Left lobe of liver (tissue), 2 donors: ENCODE measurements at regions not wholly inside any gene's neighbourhood (a gene's known extent, or its start where the extent isn't known, plus 50 kb on each side); places are given as distances from the start of the nearest gene placed in this dataset.
"Not testable (repeated sequence)": the region's sequence is repeated elsewhere in the genome, so short reads cannot be mapped to it uniquely, and the experiment has no call there.

Experiments used
- ATAC-seq: fragments of 200-7000 bp; cut with Tn5 transposase; one replicate; pipeline ENCODE4 v1.9.1; 2020; ENCODE audit warnings: mild to moderate bottlenecking, moderate library complexity
- DNase-seq: peaks from one replicate; pipeline ENCODE4 v3.0.0-alpha.2; 2020; ENCODE audit warnings: low spot score
- donor health status: DM: no; HTN: no; CAD: no; lungs with moderate emphysema.
- donor health status: DM: no; HTN: yes; CAD: no.

GRCh38 chr4:79850626-79851025 lies 222.4 kb downstream of the ANTXR2 start:
- ATAC-seq (no peak), DNase-seq (no peak)

GRCh38 chr4:79848329-79848728 lies 224.7 kb downstream of the ANTXR2 start:
- DNase-seq (no peak), ATAC-seq (no peak)

- DNase-seq (no peak), ATAC-seq (no peak)
Measured at GRCh38 chr4:79847411-79847810, 225.6 kb downstream of the ANTXR2 start.

- no peak for DNase-seq
- no peak for ATAC-seq
Measured at GRCh38 chr4:79842162-79842561, 230.9 kb downstream of the ANTXR2 start.

GRCh38 chr4:79833857-79834256 lies 239.2 kb downstream of the ANTXR2 start:
- DNase-seq: no peak
- no peak for ATAC-seq

GRCh38 chr4:79831701-79832514 lies 241.1 kb downstream of the ANTXR2 start:
- DNase-seq: no peak
- no peak for ATAC-seq

- DNase-seq: no peak
- no peak for ATAC-seq
Measured at GRCh38 chr4:79831119-79831528, 241.9 kb downstream of the ANTXR2 start.

GRCh38 chr4:79827283-79827682 lies 245.7 kb downstream of the ANTXR2 start:
- DNase-seq (no peak), ATAC-seq (no peak)

GRCh38 chr4:79823148-79823763 lies 249.8 kb downstream of the ANTXR2 start:
- ATAC-seq: no peak
- no peak for DNase-seq

- DNase-seq (no peak), ATAC-seq (no peak)
Measured at GRCh38 chr4:79820427-79820826, 252.6 kb downstream of the ANTXR2 start.

GRCh38 chr4:79807933-79808332 lies 265.1 kb downstream of the ANTXR2 start:
- ATAC-seq: not testable (repeated sequence)

GRCh38 chr4:79798047-79798446 lies 275.0 kb downstream of the ANTXR2 start:
- DNase-seq (no peak), ATAC-seq (no peak)

More at GRCh38 chr4:79807933-79808332, 265.1 kb downstream of the ANTXR2 start:
- not testable (repeated sequence) for DNase-seq

GRCh38 chr4:79796948-79797347 lies 276.1 kb downstream of the ANTXR2 start:
- DNase-seq: no peak

GRCh38 chr4:79788884-79789283 lies 284.1 kb downstream of the ANTXR2 start:
- DNase-seq: no peak
- no peak for ATAC-seq

More at GRCh38 chr4:79796948-79797347, 276.1 kb downstream of the ANTXR2 start:
- no peak for ATAC-seq

- ATAC-seq (no peak), DNase-seq (no peak)
Measured at GRCh38 chr4:79780129-79780528, 292.9 kb downstream of the ANTXR2 start.

GRCh38 chr4:79772510-79772909 lies 300.5 kb downstream of the ANTXR2 start:
- DNase-seq: no peak
- no peak for ATAC-seq

- DNase-seq (no peak), ATAC-seq (no peak)
Measured at GRCh38 chr4:79764120-79764519, 308.9 kb downstream of the ANTXR2 start.

GRCh38 chr4:79763486-79764075 lies 309.4 kb downstream of the ANTXR2 start:
- no peak for ATAC-seq

GRCh38 chr4:79759793-79760192 lies 313.2 kb downstream of the ANTXR2 start:
- no peak for ATAC-seq

More at GRCh38 chr4:79763486-79764075, 309.4 kb downstream of the ANTXR2 start:
- DNase-seq: no peak

GRCh38 chr4:79757600-79757999 lies 315.4 kb downstream of the ANTXR2 start:
- ATAC-seq: no peak
- DNase-seq: no peak

More at GRCh38 chr4:79759793-79760192, 313.2 kb downstream of the ANTXR2 start:
- DNase-seq: no peak

GRCh38 chr4:79756140-79756895 lies 316.7 kb downstream of the ANTXR2 start:
- ATAC-seq (no peak), DNase-seq (no peak)
